ENCODE measurements at regions not wholly inside any gene's neighbourhood (a gene's known extent, or its start where the extent isn't known, plus 50 kb on each side); places are given as distances from the start of the nearest gene placed in this dataset.

DNA sequence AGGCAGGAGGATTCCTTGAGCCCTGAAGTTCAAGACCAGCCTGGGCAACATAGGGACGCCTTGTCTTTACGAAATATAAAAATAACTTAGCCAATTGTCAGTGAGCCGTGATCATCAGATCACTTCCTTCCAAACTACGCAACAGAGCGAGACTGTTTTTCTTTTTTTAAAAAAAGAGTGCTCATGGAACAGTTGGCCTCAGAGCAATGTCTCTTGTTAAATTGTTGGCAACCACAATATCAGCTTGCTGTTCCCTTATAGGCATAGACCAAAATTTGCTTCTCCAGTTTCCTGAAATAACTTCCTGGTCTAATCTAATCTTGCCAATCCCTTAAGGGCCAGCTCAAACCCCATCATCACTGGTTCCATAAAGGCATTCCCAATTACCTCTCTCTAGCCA, 93.3 kb upstream of the SLC4A7 start (continued):
- TF ChIP-seq, protein P1, sequence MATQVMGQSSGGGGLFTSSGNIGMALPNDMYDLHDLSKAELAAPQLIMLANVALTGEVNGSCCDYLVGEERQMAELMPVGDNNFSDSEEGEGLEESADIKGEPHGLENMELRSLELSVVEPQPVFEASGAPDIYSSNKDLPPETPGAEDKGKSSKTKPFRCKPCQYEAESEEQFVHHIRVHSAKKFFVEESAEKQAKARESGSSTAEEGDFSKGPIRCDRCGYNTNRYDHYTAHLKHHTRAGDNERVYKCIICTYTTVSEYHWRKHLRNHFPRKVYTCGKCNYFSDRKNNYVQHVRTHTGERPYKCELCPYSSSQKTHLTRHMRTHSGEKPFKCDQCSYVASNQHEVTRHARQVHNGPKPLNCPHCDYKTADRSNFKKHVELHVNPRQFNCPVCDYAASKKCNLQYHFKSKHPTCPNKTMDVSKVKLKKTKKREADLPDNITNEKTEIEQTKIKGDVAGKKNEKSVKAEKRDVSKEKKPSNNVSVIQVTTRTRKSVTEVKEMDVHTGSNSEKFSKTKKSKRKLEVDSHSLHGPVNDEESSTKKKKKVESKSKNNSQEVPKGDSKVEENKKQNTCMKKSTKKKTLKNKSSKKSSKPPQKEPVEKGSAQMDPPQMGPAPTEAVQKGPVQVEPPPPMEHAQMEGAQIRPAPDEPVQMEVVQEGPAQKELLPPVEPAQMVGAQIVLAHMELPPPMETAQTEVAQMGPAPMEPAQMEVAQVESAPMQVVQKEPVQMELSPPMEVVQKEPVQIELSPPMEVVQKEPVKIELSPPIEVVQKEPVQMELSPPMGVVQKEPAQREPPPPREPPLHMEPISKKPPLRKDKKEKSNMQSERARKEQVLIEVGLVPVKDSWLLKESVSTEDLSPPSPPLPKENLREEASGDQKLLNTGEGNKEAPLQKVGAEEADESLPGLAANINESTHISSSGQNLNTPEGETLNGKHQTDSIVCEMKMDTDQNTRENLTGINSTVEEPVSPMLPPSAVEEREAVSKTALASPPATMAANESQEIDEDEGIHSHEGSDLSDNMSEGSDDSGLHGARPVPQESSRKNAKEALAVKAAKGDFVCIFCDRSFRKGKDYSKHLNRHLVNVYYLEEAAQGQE (IDR thresholded peaks at IDR 0.05; ENCODE audit: low read depth), result no peak
- TF ChIP-seq EZH2 (IDR thresholded peaks at IDR 0.05) (no peak), ZNF274 (IDR thresholded peaks at IDR 0.05; ENCODE audit: low read depth, low read length) (no peak), SRF (IDR thresholded peaks at IDR 0.05; ENCODE audit: low read depth) (no peak)
- TF ChIP-seq, protein P2, sequence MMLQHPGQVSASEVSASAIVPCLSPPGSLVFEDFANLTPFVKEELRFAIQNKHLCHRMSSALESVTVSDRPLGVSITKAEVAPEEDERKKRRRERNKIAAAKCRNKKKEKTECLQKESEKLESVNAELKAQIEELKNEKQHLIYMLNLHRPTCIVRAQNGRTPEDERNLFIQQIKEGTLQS (IDR thresholded peaks at IDR 0.05), result no peak
- TF ChIP-seq, protein P3, sequence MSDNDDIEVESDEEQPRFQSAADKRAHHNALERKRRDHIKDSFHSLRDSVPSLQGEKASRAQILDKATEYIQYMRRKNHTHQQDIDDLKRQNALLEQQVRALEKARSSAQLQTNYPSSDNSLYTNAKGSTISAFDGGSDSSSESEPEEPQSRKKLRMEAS (IDR thresholded peaks at IDR 0.05), result no peak

DNA sequence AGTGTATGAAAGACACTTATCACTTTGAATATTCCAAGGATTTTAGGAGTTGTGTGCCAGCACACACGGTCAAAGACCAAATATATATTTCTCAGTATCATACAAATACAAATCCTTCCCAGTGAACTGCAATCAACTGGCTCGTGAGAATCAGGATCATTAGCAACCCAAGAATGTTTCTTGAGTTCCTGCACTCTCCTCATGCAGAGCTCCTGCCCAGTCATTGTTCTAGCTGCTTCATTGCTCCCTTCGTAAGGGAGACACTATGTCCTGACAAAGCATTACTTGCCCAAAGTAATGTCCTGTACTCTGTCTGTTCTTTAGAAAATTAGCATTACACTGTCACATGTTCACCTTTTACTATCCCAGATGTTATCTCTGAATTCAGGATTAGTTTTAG, 92.0 kb upstream of the SLC4A7 start:
- Histone ChIP-seq H3K9ac (ENCODE audit: low read length) (no peak overlapping the region), H3K4me1 (ENCODE audit: control insufficient read depth in 1 of 2, insufficient read depth in 2 of 2, low read length in 2 of 2) (peaks cover 0 to 2% of the 10 kb centered on the region in 2 experiments; a peak in 1 of 4 replicates), H4K20me1 (ENCODE audit: insufficient read depth) (no peaks in the 10 kb centered on the region), H3K36me3 (ENCODE audit: control insufficient read depth in 1 of 2, insufficient read depth in 2 of 2, low read length in 2 of 2) (no peaks in the 10 kb centered on the region), H3K27me3 (ENCODE audit: insufficient read depth, low read length) (no peaks in the 10 kb centered on the region), H3K9me2 (ENCODE audit: insufficient read depth) (no peaks in the 10 kb centered on the region), H3K4me2 (ENCODE audit: low read length) (no peak overlapping the region), H3K9me3 (ENCODE audit: control insufficient read depth in 1 of 2, insufficient read depth in 1 of 2, low read depth in 1 of 2, low read length in 2 of 2) (no peaks in the 10 kb centered on the region), H2AFZ (ENCODE audit: low read depth, low read length, poor library complexity, severe bottlenecking) (no peak overlapping the region), H3K79me2 (ENCODE audit: insufficient read depth, low read length) (no peaks in the 10 kb centered on the region), H3K4me3 (replicated peaks in 1 of 2; ENCODE audit: low read depth in 1 of 2, low read length in 2 of 2) (no peak overlapping the region), H3K27ac (ENCODE audit: low read depth, low read length) (no peak overlapping the region)
- DNase-seq (ENCODE audit: low read depth, low spot score), result no peak
- POLR2A ChIA-PET, result no interaction called here
- ATAC-seq, result no peak
- CTCF ChIA-PET, result no interaction called here
- no TSS peak for BruUV-seq (replicated peaks)
- RAD21 ChIA-PET (ENCODE audit: low non-redundant PET in 1 of 2, low total read pairs in 2 of 2, uncharacterized antibody in 2 of 2, unreplicated experiment in 2 of 2), result no interaction called here
- intact Hi-C loops (cut with micrococcal nuclease), result no loop called here
- TF ChIP-seq FOSL1 (IDR thresholded peaks at IDR 0.05; ENCODE audit: low read depth) (no peak), CEBPB (IDR thresholded peaks at IDR 0.05; ENCODE audit: low read depth) (no peak), TCF7L2 (IDR thresholded peaks at IDR 0.05; ENCODE audit: borderline replicate concordance, extremely low read depth, insufficient read depth, insufficient read length) (no peak), RAD21 (IDR thresholded peaks at IDR 0.05; ENCODE audit: low read depth) (no peak), POLR2AphosphoS5 (IDR thresholded peaks at IDR 0.05; ENCODE audit: low read depth, low read length) (no peak), EZH2phosphoT487 (IDR thresholded peaks at IDR 0.05; ENCODE audit: borderline replicate concordance) (no peak), ZFX (IDR thresholded peaks at IDR 0.05) (no peak), EGR1 (IDR thresholded peaks at IDR 0.05; ENCODE audit: low read depth) (no peak), SRF (IDR thresholded peaks at IDR 0.05; ENCODE audit: low read depth) (no peak), POLR2A (IDR thresholded peaks at IDR 0.05; ENCODE audit: borderline replicate concordance, extremely low read depth, insufficient read depth, insufficient read length) (no peak)
- TF ChIP-seq, protein P4, sequence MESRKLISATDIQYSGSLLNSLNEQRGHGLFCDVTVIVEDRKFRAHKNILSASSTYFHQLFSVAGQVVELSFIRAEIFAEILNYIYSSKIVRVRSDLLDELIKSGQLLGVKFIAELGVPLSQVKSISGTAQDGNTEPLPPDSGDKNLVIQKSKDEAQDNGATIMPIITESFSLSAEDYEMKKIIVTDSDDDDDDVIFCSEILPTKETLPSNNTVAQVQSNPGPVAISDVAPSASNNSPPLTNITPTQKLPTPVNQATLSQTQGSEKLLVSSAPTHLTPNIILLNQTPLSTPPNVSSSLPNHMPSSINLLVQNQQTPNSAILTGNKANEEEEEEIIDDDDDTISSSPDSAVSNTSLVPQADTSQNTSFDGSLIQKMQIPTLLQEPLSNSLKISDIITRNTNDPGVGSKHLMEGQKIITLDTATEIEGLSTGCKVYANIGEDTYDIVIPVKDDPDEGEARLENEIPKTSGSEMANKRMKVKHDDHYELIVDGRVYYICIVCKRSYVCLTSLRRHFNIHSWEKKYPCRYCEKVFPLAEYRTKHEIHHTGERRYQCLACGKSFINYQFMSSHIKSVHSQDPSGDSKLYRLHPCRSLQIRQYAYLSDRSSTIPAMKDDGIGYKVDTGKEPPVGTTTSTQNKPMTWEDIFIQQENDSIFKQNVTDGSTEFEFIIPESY (IDR thresholded peaks at IDR 0.05; ENCODE audit: extremely low read depth, insufficient replicate concordance, low read length), result no peak
- TF ChIP-seq, protein P5, sequence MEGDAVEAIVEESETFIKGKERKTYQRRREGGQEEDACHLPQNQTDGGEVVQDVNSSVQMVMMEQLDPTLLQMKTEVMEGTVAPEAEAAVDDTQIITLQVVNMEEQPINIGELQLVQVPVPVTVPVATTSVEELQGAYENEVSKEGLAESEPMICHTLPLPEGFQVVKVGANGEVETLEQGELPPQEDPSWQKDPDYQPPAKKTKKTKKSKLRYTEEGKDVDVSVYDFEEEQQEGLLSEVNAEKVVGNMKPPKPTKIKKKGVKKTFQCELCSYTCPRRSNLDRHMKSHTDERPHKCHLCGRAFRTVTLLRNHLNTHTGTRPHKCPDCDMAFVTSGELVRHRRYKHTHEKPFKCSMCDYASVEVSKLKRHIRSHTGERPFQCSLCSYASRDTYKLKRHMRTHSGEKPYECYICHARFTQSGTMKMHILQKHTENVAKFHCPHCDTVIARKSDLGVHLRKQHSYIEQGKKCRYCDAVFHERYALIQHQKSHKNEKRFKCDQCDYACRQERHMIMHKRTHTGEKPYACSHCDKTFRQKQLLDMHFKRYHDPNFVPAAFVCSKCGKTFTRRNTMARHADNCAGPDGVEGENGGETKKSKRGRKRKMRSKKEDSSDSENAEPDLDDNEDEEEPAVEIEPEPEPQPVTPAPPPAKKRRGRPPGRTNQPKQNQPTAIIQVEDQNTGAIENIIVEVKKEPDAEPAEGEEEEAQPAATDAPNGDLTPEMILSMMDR (IDR thresholded peaks at IDR 0.05 in 2 of 3, conservative IDR thresholded peaks at IDR 0.05 in 1 of 3; ENCODE audit: borderline replicate concordance in 1 of 3, insufficient read depth in 1 of 3, low read depth in 2 of 3, low read length in 2 of 3), result no peak
